GM12874 (cell line): ENCODE measurements at regions not wholly inside any gene's neighbourhood (a gene's known extent, or its start where the extent isn't known, plus 50 kb on each side); places are given as distances from the start of the nearest gene placed in this dataset.

Experiments used
- CTCF ChIP-seq: IDR thresholded peaks from 2 replicates; pipeline ENCODE4 v1.5.1; 2011; ENCODE audit warnings: low read depth, mild to moderate bottlenecking, control low read depth, low read length, moderate library complexity; ENCODE audit not compliant: insufficient read depth

DNA sequence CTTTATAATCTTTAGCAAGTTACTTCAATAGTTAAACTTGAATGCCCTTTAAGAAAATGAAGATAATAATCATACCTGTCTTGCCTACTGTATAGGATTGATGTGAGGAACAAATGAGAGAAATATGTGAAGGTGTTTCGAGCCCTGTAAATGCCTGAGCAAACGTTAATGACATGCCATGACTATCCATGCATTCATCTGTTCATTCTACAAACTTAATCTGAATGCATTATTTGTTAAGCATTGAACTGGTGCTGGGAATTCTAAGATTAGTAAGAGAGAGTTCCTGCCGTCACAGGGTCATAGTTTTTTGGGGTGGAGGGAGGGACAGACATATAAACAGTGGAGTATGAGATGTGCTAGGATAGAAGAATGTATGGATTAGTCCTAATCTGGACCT, 111.5 kb upstream of the PRICKLE1 start:
- TF ChIP-seq CTCF = no peak

DNA sequence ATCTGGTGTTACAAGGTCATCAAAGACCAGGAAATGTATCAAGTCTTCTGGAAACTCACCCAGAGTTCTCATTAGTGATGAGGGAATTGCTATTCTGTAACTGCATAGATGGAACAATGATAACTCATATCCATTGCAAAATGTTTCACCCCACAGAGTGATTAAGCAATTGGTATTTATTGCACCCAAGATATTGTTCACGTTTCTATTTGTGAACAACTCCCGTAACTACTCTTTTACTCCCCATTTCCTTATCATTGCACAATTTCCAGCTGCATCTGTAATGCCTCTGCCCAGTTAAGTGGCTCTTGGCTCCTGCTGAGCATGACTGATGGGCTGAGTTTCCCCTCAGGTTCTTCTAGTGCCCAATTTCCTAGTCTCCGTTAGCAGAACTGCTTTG, 108.7 kb upstream of the PRICKLE1 start:
- no peak for TF ChIP-seq CTCF

DNA sequence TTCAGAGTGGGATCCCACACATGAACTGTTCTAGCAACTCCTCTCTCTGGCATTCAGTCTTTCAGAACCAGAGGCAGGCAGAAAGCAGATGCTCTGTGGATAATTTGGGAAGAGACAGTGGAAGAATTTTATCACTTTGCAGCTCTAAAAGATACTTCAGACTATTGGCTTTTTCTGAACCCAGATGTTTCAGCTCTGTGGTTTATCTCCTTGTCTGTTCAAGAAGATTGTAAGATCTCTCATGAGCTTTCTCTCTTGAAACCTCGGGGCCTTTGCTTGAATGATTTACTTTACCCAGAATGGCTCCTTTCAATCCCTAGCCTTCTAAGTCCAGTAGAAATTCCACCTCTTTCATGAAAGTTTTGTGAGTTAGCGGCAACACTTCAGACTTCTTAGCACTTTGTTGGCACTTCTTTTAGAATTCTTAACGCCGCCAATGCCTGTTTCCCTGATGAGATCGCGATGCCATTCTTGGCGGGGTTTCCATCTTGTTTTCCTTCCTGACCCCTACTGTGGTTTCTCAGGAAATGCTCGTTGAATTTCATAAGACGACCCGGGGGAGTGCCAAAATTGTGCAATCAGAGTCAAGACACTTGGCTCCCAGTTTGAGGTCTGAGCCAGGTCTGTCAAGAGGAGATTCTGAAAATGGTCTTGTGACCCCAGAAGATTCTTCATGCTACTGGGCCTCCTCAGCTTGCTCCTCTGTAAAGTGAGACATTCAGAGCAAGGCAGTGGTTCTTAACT, 107.0 kb upstream of the PRICKLE1 start:
- TF ChIP-seq CTCF = no peak

- no peak for TF ChIP-seq CTCF
Measured at GRCh38 chr12:42695490-42695995, 106.0 kb upstream of the PRICKLE1 start.

GRCh38 chr12:42692749-42693148, 103.2 kb upstream of the PRICKLE1 start:
- TF ChIP-seq CTCF = no peak

GRCh38 chr12:42691991-42692557, 102.5 kb upstream of the PRICKLE1 start:
- TF ChIP-seq CTCF = no peak

DNA sequence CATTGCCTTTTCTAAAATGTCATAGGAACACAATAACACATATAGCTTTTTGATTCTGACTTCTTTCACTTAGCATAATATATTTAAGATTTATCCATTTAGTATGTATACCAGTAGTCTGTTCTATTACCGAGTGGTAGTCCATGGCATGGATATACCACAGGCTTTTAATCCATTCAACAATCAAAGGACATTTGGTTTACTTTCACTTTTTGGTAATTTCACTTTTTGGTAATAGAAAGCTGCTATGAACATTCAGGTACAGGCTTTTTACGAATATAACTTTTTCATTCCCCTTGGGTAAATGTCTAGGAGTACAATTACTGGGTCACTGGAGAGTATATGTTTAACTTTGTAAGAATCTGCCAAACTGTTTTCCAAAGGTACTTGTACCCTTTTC, 100.7 kb upstream of the PRICKLE1 start:
- no peak for TF ChIP-seq CTCF
